NB4 (cell line): ENCODE measurements at regions not wholly inside any gene's neighbourhood (a gene's known extent, or its start where the extent isn't known, plus 50 kb on each side); places are given as distances from the start of the nearest gene placed in this dataset.

Experiments used
- CTCF ChIP-seq: IDR thresholded peaks from one replicate; pipeline ENCODE4 v1.5.1; 2012; ENCODE audit warnings: low read depth, low read length
- MAX ChIP-seq: IDR thresholded peaks from 2 replicates; pipeline ENCODE4 v1.6.1; 2011; ENCODE audit warnings: low read depth, low read length
- POLR2A ChIP-seq: IDR thresholded peaks from 2 replicates; pipeline ENCODE4 v1.6.1; 2011; ENCODE audit warnings: mild to moderate bottlenecking; ENCODE audit not compliant: insufficient read length; ENCODE audit errors: extremely low read depth

- TF ChIP-seq CTCF = no peak
- TF ChIP-seq POLR2A = no peak
- TF ChIP-seq MAX = no peak
These were observed 130.1 kb downstream of the MRPL36 start for GRCh38 chr5:1669276-1670155.
